Ovary (tissue), 7 donors: ENCODE measurements at regions not wholly inside any gene's neighbourhood (a gene's known extent, or its start where the extent isn't known, plus 50 kb on each side); places are given as distances from the start of the nearest gene placed in this dataset.

Source experiments
- DNase-seq, 5 donors: peaks; one replicate each; pipeline ENCODE4 v3.0.0-alpha.2; 2019 to 2020
- H3K27ac ChIP-seq, 2 donors: fragments of 200-600 bp; one replicate each; pipeline versions ENCODE4 v1.5.1 to v1.8.0; 2019 to 2022
- H3K27me3 ChIP-seq: fragments of 200-600 bp; one replicate; pipeline ENCODE4 v1.8.0; 2022
- H3K36me3 ChIP-seq: fragments of 200-600 bp; sonication (generic); one replicate; pipeline ENCODE4 v1.5.1; 2019
- H3K4me1 ChIP-seq: one replicate; pipeline ENCODE4 v1.8.1; 2013; ENCODE audit warnings: mild to moderate bottlenecking, moderate library complexity; ENCODE audit not compliant: insufficient read depth
- H3K4me3 ChIP-seq: fragments of 200-600 bp; sonication (generic); one replicate; pipeline ENCODE4 v1.5.1; 2017
- H3K9me3 ChIP-seq, 2 donors: fragments of 200-600 bp in 1 of 2; sonication (generic) in 1 of 2; one replicate each; pipeline versions ENCODE4 v1.5.1 to v1.8.1; 2013 to 2019; ENCODE audit warnings: mild to moderate bottlenecking in 1 of 2, moderate library complexity in 1 of 2
- EP300 ChIP-seq: sonication (generic); formaldehyde crosslinking; IDR thresholded peaks from one replicate; pipeline ENCODE4 v1.6.1; 2017; ENCODE audit warnings: antibody characterized with exemption
- POLR2A ChIP-seq: fragments of 450-650 bp; IDR thresholded peaks from one replicate; pipeline ENCODE4 v1.6.1; 2017; ENCODE audit warnings: antibody characterized with exemption, mild to moderate bottlenecking, moderate library complexity
- WGBS, 3 donors: extraction: QIAGEN DNeasy Blood & Tissue Kit in 1 of 3; methylation state at CpG; one replicate each; pipeline versions ENCODE4 v1.1.5 to v1.1.7; 2013 to 2017; 5-methylcytosine and 5-hydroxymethylcytosine counted together
- intact Hi-C, 4 donors: fragments of 100-400 bp; cut with DNase I; formaldehyde crosslinking; loops; one replicate each; pipeline versions ENCODE4 v1.11.0 to v1.15.1; 2022 to 2023
- TF ChIP-seq, protein P1 (sequence below), 3 donors: fragments of 450-650 bp in 2 of 3; fragments of 200-600 bp in 1 of 3; IDR thresholded peaks; one replicate each; pipeline versions ENCODE4 v1.5.1 to v1.8.0; 2016 to 2022; ENCODE audit warnings: antibody characterized with exemption in 3 of 3, mild to moderate bottlenecking in 1 of 3
- donor health status: DM: no; HTN: no; CAD: no; lungs with moderate emphysema.
- donor health status: DM: no; HTN: no; CAD: no.
- donor health status: Bipolar disorder and iron deficiency.
- donor health status: DM: no; HTN: no; CAD: no.
- donor health status: DM: yes; HTN: yes; CAD: no.

DNA sequence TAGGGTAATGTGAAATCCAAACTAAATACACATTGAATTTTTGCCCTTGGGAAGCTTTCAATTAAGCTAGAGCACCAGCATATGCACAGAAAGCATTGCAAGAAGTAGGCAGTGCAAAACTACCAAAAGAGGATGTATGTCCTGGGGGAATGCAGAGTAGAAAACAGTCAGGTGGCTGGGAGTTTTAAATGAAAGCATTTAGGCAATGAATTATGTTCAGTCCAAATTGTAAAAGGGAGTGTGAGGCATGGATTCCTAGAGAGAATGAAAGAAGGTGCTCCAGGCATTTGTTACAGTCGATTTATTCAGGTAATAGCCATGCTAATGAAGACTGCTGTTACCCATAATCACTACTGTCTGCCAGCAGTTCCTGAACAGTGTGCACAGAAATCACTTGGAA is 604.1 kb upstream of the POU3F2 start:
- H3K27ac ChIP-seq: no peak overlapping the region
- DNase-seq: no peak
- no peak overlapping the region for H3K4me3 ChIP-seq
- no peaks in the 10 kb centered on the region for H3K36me3 ChIP-seq
- TF ChIP-seq, protein P1, sequence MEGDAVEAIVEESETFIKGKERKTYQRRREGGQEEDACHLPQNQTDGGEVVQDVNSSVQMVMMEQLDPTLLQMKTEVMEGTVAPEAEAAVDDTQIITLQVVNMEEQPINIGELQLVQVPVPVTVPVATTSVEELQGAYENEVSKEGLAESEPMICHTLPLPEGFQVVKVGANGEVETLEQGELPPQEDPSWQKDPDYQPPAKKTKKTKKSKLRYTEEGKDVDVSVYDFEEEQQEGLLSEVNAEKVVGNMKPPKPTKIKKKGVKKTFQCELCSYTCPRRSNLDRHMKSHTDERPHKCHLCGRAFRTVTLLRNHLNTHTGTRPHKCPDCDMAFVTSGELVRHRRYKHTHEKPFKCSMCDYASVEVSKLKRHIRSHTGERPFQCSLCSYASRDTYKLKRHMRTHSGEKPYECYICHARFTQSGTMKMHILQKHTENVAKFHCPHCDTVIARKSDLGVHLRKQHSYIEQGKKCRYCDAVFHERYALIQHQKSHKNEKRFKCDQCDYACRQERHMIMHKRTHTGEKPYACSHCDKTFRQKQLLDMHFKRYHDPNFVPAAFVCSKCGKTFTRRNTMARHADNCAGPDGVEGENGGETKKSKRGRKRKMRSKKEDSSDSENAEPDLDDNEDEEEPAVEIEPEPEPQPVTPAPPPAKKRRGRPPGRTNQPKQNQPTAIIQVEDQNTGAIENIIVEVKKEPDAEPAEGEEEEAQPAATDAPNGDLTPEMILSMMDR (IDR thresholded peaks at IDR 0.05): no peak
- TF ChIP-seq EP300 (no peak), POLR2A (no peak)
- intact Hi-C loops: no loop called here
- WGBS, 3 donors: 28 to 54% (median 41%) methylated on average over 1 of the region's 1 CpG
- H3K4me1 ChIP-seq: no peaks in the 10 kb centered on the region
- no peaks in the 10 kb centered on the region for H3K9me3 ChIP-seq
- H3K27me3 ChIP-seq: no peaks in the 10 kb centered on the region

DNA sequence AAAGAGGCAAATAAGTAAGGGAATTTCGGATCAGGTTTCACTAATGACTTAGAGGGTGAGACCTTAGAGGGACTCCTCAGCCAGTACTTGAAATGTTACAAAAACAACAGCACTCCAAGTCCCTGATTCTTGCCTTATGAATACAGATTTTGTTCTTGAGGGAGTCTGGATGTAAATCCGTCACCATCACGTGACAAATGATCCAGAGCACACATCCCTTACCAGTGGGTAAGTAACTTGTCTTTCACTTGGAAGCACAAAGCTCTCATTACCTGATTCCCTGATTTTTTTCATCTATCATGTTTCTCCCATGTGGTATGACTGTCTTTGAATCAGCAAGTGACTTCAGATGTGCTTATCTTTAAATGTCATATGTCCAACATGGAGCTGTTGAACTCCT is 595.3 kb upstream of the POU3F2 start:
- no peaks in the 10 kb centered on the region for H3K4me1 ChIP-seq
- WGBS, 3 donors: 36 to 46% (median 39%) methylated on average over 3 of the region's 3 CpGs
- no peak overlapping the region for H3K4me3 ChIP-seq
- H3K27me3 ChIP-seq: no peaks in the 10 kb centered on the region
- no peaks in the 10 kb centered on the region for H3K36me3 ChIP-seq
- TF ChIP-seq EP300 (no peak), POLR2A (no peak)
- TF ChIP-seq, protein P1 (IDR thresholded peaks at IDR 0.05): no peak
- intact Hi-C loops: no loop called here
- no peaks in the 10 kb centered on the region for H3K9me3 ChIP-seq
- no peak for DNase-seq
- no peak overlapping the region for H3K27ac ChIP-seq

DNA sequence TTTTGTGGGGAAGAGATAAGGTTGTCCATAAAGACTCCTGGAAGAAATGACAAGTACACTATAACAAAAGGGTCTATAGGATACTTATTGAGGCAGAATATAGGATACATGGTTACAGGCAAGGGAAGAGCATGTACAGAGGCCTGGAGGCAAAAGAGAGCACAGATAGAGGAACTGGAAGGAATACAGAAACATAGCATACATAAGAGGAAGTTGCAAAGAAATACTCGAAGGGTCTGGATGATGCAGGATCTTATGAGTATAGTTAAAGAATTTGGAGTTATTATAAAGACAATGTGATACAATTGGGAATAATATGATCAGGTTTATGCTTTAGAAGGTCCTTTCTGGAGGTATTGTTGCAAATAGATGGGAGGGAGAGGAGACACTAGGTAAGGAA is 592.7 kb upstream of the POU3F2 start:
- no peaks in the 10 kb centered on the region for H3K4me1 ChIP-seq
- H3K4me3 ChIP-seq: no peak overlapping the region
- TF ChIP-seq POLR2A (no peak), EP300 (no peak)
- TF ChIP-seq, protein P1 (IDR thresholded peaks at IDR 0.05): no peak
- no peaks in the 10 kb centered on the region for H3K36me3 ChIP-seq
- no peak for DNase-seq
- no peak overlapping the region for H3K27ac ChIP-seq
- intact Hi-C loops: no loop called here
- H3K27me3 ChIP-seq: no peaks in the 10 kb centered on the region
- WGBS, 3 donors: 68 to 86% (median 81%) methylated on average over 1 of the region's 1 CpG
- no peaks in the 10 kb centered on the region for H3K9me3 ChIP-seq

DNA sequence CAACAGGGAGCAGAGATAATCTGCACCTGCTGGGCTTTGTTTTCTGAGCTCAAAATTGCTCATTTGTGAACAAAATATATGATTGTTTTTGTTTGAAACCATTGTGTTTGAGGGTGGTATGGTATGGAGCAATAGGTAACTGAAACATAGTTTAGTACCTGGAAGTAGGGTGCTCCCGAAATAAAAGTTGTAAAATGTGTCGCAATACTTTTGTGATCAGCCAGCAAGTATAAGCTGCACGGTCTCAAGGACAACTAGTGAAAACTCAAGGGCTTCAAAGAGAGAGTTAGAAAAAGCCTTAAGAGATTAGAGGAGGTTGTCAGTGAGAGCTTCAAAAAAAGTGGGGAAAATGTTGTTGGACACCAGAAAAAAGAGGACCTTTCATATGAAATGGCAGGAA is 579.8 kb upstream of the POU3F2 start:
- H3K9me3 ChIP-seq: no peaks in the 10 kb centered on the region
- no peaks in the 10 kb centered on the region for H3K4me1 ChIP-seq
- no peaks in the 10 kb centered on the region for H3K27me3 ChIP-seq
- H3K4me3 ChIP-seq: no peak overlapping the region
- no peak for DNase-seq
- no peak overlapping the region for H3K27ac ChIP-seq
- TF ChIP-seq, protein P1 (IDR thresholded peaks at IDR 0.05): no peak
- TF ChIP-seq POLR2A (no peak), EP300 (no peak)
- intact Hi-C loops: no loop called here
- H3K36me3 ChIP-seq: no peaks in the 10 kb centered on the region
- 58 to 72% (median 63%) methylated on average over 3 of the region's 3 CpGs for WGBS, 3 donors

DNA sequence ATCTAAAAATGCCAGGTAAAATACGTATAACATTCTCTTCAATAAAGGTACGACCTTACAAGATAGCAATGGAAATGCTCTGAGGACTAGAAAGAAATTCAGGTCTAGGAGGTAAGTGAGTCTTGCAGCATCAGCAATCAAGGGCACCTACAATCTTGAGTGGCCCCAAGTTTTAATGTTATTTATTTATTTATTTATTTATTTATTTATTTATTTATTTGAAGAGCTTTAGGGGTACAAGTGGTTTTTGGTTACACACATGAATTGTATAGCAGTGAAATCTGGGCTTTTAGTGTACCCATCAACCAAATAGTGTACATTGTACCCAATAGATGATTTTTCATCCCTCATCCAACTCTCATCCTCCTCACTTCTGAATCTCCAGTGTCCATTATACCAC is 574.0 kb upstream of the POU3F2 start:
- no peaks in the 10 kb centered on the region for H3K27me3 ChIP-seq

More for the DNA sequence above, 574.0 kb upstream of the POU3F2 start:
- no peaks in the 10 kb centered on the region for H3K36me3 ChIP-seq
- H3K9me3 ChIP-seq: no peaks in the 10 kb centered on the region
- WGBS, 3 donors: 77 to 93% (median 87%) methylated on average over 2 of the region's 2 CpGs
- intact Hi-C loops: no loop called here
- H3K27ac ChIP-seq: no peak overlapping the region
- DNase-seq: no peak
- TF ChIP-seq, protein P1 (IDR thresholded peaks at IDR 0.05): no peak
- TF ChIP-seq POLR2A (no peak), EP300 (no peak)
- no peak overlapping the region for H3K4me3 ChIP-seq
- H3K4me1 ChIP-seq: no peaks in the 10 kb centered on the region
